Liver (tissue), 8 donors: ENCODE measurements at regions not wholly inside any gene's neighbourhood (a gene's known extent, or its start where the extent isn't known, plus 50 kb on each side); places are given as distances from the start of the nearest gene placed in this dataset.

Experiments
- DNase-seq: peaks from one replicate; pipeline ENCODE4 v3.0.0-alpha.2; 2017; ENCODE audit warnings: low spot score
- H3K27ac ChIP-seq, 2 donors: one replicate each; pipeline ENCODE4 v1.7.0; 2013; ENCODE audit warnings: inconsistent platforms in 2 of 2, low read length in 2 of 2, control low read depth in 1 of 2, low read depth in 1 of 2, mild to moderate bottlenecking in 1 of 2
- H3K27me3 ChIP-seq, 4 donors: one replicate each; pipeline versions ENCODE4 v1.6.1 to v1.7.0; 2013; ENCODE audit warnings: low read length in 3 of 4, inconsistent platforms in 1 of 4, mild to moderate bottlenecking in 1 of 4, moderate library complexity in 1 of 4; ENCODE audit not compliant: control insufficient read depth in 4 of 4, insufficient read depth in 4 of 4
- H3K36me3 ChIP-seq, 4 donors: one replicate each; pipeline versions ENCODE4 v1.6.1 to v1.7.0; 2013; ENCODE audit warnings: low read length in 3 of 4, mild to moderate bottlenecking in 3 of 4, low read depth in 1 of 4, moderate library complexity in 1 of 4; ENCODE audit not compliant: control insufficient read depth in 4 of 4, insufficient read depth in 3 of 4
- H3K4me1 ChIP-seq, 4 donors: one replicate each; pipeline versions ENCODE4 v1.6.1 to v1.7.0; 2013; ENCODE audit warnings: low read length in 3 of 4, mild to moderate bottlenecking in 3 of 4, moderate library complexity in 1 of 4; ENCODE audit not compliant: control insufficient read depth in 4 of 4, insufficient read depth in 4 of 4
- H3K4me3 ChIP-seq, 3 donors: one replicate each; pipeline versions ENCODE4 v1.6.1 to v1.7.0; 2013; ENCODE audit warnings: low read length in 3 of 3, control low read depth in 1 of 3, low read depth in 1 of 3, mild to moderate bottlenecking in 1 of 3
- H3K9ac ChIP-seq, 2 donors: one replicate each; pipeline ENCODE4 v1.7.0; 2013; ENCODE audit warnings: low read length in 2 of 2, mild to moderate bottlenecking in 2 of 2, moderate library complexity in 2 of 2, control low read depth in 1 of 2, low read depth in 1 of 2
- H3K9me3 ChIP-seq, 4 donors: one replicate each; pipeline versions ENCODE4 v1.6.1 to v1.7.0; 2013; ENCODE audit warnings: low read length in 3 of 4; ENCODE audit not compliant: control insufficient read depth in 4 of 4
- EGR1 ChIP-seq, 2 donors: IDR thresholded peaks; 2 replicates each; pipeline ENCODE4 v1.6.1; 2016 to 2018; ENCODE audit warnings: antibody characterized with exemption in 2 of 2, low read depth in 2 of 2
- FOXA1 ChIP-seq: IDR thresholded peaks from 2 replicates; pipeline ENCODE4 v1.6.1; 2016; ENCODE audit warnings: antibody characterized with exemption
- FOXA2 ChIP-seq: IDR thresholded peaks from 2 replicates; pipeline ENCODE4 v1.6.1; 2016; ENCODE audit warnings: antibody characterized with exemption
- GABPA ChIP-seq, 2 donors: IDR thresholded peaks in 1 of 2; conservative IDR thresholded peaks in 1 of 2; 2 replicates each; pipeline ENCODE4 v1.6.1; 2016; ENCODE audit warnings: antibody characterized with exemption in 2 of 2, mild to moderate bottlenecking in 1 of 2, moderate library complexity in 1 of 2
- HNF4A ChIP-seq, 2 donors: conservative IDR thresholded peaks; 2 replicates each; pipeline ENCODE4 v1.6.1; 2016; ENCODE audit warnings: antibody characterized with exemption in 2 of 2, mild to moderate bottlenecking in 2 of 2
- HNF4G ChIP-seq: IDR thresholded peaks from 2 replicates; pipeline ENCODE4 v1.6.1; 2016; ENCODE audit warnings: antibody characterized with exemption
- MAX ChIP-seq: IDR thresholded peaks from 2 replicates; pipeline ENCODE4 v1.6.1; 2016; ENCODE audit warnings: antibody characterized with exemption
- NR2F2 ChIP-seq: IDR thresholded peaks from 2 replicates; pipeline ENCODE4 v1.6.1; 2016; ENCODE audit warnings: antibody characterized with exemption
- RAD21 ChIP-seq, 2 donors: IDR thresholded peaks; 2 replicates each; pipeline ENCODE4 v1.6.1; 2016; ENCODE audit warnings: antibody characterized with exemption in 2 of 2, mild to moderate bottlenecking in 2 of 2
- REST ChIP-seq: IDR thresholded peaks from 2 replicates; pipeline ENCODE4 v1.6.1; 2016; ENCODE audit warnings: antibody characterized with exemption, mild to moderate bottlenecking
- RXRA ChIP-seq, 2 donors: IDR thresholded peaks; 2 replicates each; pipeline ENCODE4 v1.6.1; 2017 to 2018; ENCODE audit warnings: antibody characterized with exemption in 2 of 2, mild to moderate bottlenecking in 1 of 2
- SP1 ChIP-seq: IDR thresholded peaks from 2 replicates; pipeline ENCODE4 v1.6.1; 2018; ENCODE audit warnings: antibody characterized with exemption, mild to moderate bottlenecking
- TAF1 ChIP-seq: conservative IDR thresholded peaks from 2 replicates; pipeline ENCODE4 v1.6.1; 2016; ENCODE audit warnings: antibody characterized with exemption, mild to moderate bottlenecking
- YY1 ChIP-seq: IDR thresholded peaks from 2 replicates; pipeline ENCODE4 v1.6.1; 2016; ENCODE audit warnings: antibody characterized with exemption, mild to moderate bottlenecking
- ZBTB33 ChIP-seq: IDR thresholded peaks from 2 replicates; pipeline ENCODE4 v1.6.1; 2016; ENCODE audit warnings: antibody characterized with exemption
- WGBS: extraction: QIAGEN DNeasy Blood & Tissue Kit; methylation state at CpG from one replicate; pipeline ENCODE4 v1.1.7; 2013; 5-methylcytosine and 5-hydroxymethylcytosine counted together
- TF ChIP-seq, protein P1 (sequence below): fragments of 150-350 bp; IDR thresholded peaks from 2 replicates; pipeline ENCODE4 v1.5.1; 2017; ENCODE audit warnings: improper control_type of control experiment, low read depth, low read length; ENCODE audit not compliant: missing input control
- TF ChIP-seq, protein P2 (sequence below): IDR thresholded peaks from 2 replicates; pipeline ENCODE4 v1.6.1; 2016; ENCODE audit warnings: antibody characterized with exemption
- donor health status: healthy.
- donor health status: healthy.
- donor health status: healthy.
- donor health status: healthy.
- donor health status: healthy.

- TF ChIP-seq EGR1 (IDR thresholded peaks at IDR 0.05; ENCODE audit: low read depth in 2 of 2) (no peak), YY1 (no peak), REST (no peak), HNF4A (conservative IDR thresholded peaks at IDR 0.05) (no peak), GABPA (IDR thresholded peaks at IDR 0.05 in 1 of 2, conservative IDR thresholded peaks at IDR 0.05 in 1 of 2) (no peak), MAX (no peak), RXRA (IDR thresholded peaks at IDR 0.05) (no peak), ZBTB33 (no peak), SP1 (no peak)
- TF ChIP-seq, protein P1, sequence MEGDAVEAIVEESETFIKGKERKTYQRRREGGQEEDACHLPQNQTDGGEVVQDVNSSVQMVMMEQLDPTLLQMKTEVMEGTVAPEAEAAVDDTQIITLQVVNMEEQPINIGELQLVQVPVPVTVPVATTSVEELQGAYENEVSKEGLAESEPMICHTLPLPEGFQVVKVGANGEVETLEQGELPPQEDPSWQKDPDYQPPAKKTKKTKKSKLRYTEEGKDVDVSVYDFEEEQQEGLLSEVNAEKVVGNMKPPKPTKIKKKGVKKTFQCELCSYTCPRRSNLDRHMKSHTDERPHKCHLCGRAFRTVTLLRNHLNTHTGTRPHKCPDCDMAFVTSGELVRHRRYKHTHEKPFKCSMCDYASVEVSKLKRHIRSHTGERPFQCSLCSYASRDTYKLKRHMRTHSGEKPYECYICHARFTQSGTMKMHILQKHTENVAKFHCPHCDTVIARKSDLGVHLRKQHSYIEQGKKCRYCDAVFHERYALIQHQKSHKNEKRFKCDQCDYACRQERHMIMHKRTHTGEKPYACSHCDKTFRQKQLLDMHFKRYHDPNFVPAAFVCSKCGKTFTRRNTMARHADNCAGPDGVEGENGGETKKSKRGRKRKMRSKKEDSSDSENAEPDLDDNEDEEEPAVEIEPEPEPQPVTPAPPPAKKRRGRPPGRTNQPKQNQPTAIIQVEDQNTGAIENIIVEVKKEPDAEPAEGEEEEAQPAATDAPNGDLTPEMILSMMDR = no peak
- TF ChIP-seq, protein P2, sequence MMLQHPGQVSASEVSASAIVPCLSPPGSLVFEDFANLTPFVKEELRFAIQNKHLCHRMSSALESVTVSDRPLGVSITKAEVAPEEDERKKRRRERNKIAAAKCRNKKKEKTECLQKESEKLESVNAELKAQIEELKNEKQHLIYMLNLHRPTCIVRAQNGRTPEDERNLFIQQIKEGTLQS = no peak
- Histone ChIP-seq H3K36me3 (no peaks in the 10 kb centered on the region), H3K9me3 (no peaks in the 10 kb centered on the region), H3K9ac (no peak overlapping the region), H3K27ac (no peak overlapping the region), H3K27me3 (peaks cover 0 to 9% (median 4%) of the 10 kb centered on the region in 4 donors), H3K4me1 (peaks cover 3 to 12% (median 7%) of the 10 kb centered on the region in 4 donors), H3K4me3 (peak overlapping the region in 2 of 3 donors; percentile 11 to 37)
- no peak for DNase-seq
- 2% methylated on average over 60 of the region's 60 CpGs for WGBS
Measured at GRCh38 chr5:114055318-114056184, 306.3 kb upstream of the KCNN2 start.

- 5% methylated on average over 26 of the region's 26 CpGs for WGBS
- DNase-seq = no peak
Measured at GRCh38 chr5:114056185-114056538, 305.7 kb upstream of the KCNN2 start.

More at GRCh38 chr5:114056185-114056538, 305.7 kb upstream of the KCNN2 start:
- Histone ChIP-seq H3K4me3 (peak overlapping the region in 1 of 3 donors; percentile 37), H3K36me3 (no peaks in the 10 kb centered on the region), H3K27ac (no peak overlapping the region), H3K9me3 (no peaks in the 10 kb centered on the region), H3K4me1 (peaks cover 3 to 12% (median 7%) of the 10 kb centered on the region in 4 donors), H3K9ac (no peak overlapping the region), H3K27me3 (peaks cover 0 to 9% (median 4%) of the 10 kb centered on the region in 4 donors)
- TF ChIP-seq NR2F2 (no peak), SP1 (no peak), REST (no peak), FOXA1 (no peak), FOXA2 (no peak), RXRA (IDR thresholded peaks at IDR 0.05) (no peak), HNF4G (no peak), TAF1 (no peak), EGR1 (IDR thresholded peaks at IDR 0.05; ENCODE audit: low read depth in 2 of 2) (no peak), HNF4A (conservative IDR thresholded peaks at IDR 0.05) (no peak), YY1 (no peak), RAD21 (IDR thresholded peaks at IDR 0.05) (no peak)
